WI38 (cell line): ENCODE measurements at regions not wholly inside any gene's neighbourhood (a gene's known extent, or its start where the extent isn't known, plus 50 kb on each side); places are given as distances from the start of the nearest gene placed in this dataset.

ENCODE experiments used
- H3K4me3 ChIP-seq: 2 replicates; pipeline ENCODE4 v1.5.1; 2011; ENCODE audit warnings: low read depth, mild to moderate bottlenecking, control low read depth, low read length
- CTCF ChIP-seq: IDR thresholded peaks from 2 replicates; pipeline ENCODE4 v1.5.1; 2012; ENCODE audit warnings: low read depth, mild to moderate bottlenecking, control low read depth, low read length

- TF ChIP-seq CTCF = no peak
Measured at GRCh38 chr1:166338105-166338504, 171.3 kb upstream of the FAM78B start.

GRCh38 chr1:166340709-166341108 lies 173.9 kb upstream of the FAM78B start:
- no peak for TF ChIP-seq CTCF
- no peak overlapping the region for H3K4me3 ChIP-seq

More at GRCh38 chr1:166338105-166338504, 171.3 kb upstream of the FAM78B start:
- H3K4me3 ChIP-seq = no peak overlapping the region

GRCh38 chr1:166343276-166343675 lies 176.5 kb upstream of the FAM78B start:
- no peak for TF ChIP-seq CTCF
- no peak overlapping the region for H3K4me3 ChIP-seq

GRCh38 chr1:166350490-166350889 lies 183.7 kb upstream of the FAM78B start:
- H3K4me3 ChIP-seq = no peak overlapping the region
- TF ChIP-seq CTCF = no peak

GRCh38 chr1:166351676-166352075 lies 184.9 kb upstream of the FAM78B start:
- no peak for TF ChIP-seq CTCF
- no peak overlapping the region for H3K4me3 ChIP-seq

- H3K4me3 ChIP-seq = no peak overlapping the region
- TF ChIP-seq CTCF = no peak
Measured at GRCh38 chr1:166353213-166353612, 186.4 kb upstream of the FAM78B start.

GRCh38 chr1:166354406-166354805 lies 187.6 kb upstream of the FAM78B start:
- TF ChIP-seq CTCF = no peak
- no peak overlapping the region for H3K4me3 ChIP-seq
